Chondrocyte (in vitro differentiated cells): ENCODE measurements at regions not wholly inside any gene's neighbourhood (a gene's known extent, or its start where the extent isn't known, plus 50 kb on each side); places are given as distances from the start of the nearest gene placed in this dataset.

Experiments used
- DNase-seq: peaks from one replicate; pipeline ENCODE4 v3.0.0; 2021; ENCODE audit warnings: mixed read lengths, low spot score
- H3K27ac Mint-ChIP-seq: one replicate; pipeline ENCODE4 v1.8.0; 2021; ENCODE audit warnings: mild to moderate bottlenecking, moderate library complexity, mixed read lengths; ENCODE audit not compliant: unreplicated experiment
- H3K27me3 Mint-ChIP-seq: 2 replicates; pipeline ENCODE4 v1.8.0; 2021; ENCODE audit warnings: low read depth, mixed read lengths
- H3K36me3 Mint-ChIP-seq: 2 replicates; pipeline ENCODE4 v1.8.0; 2021; ENCODE audit warnings: low read depth, mixed read lengths
- H3K4me1 Mint-ChIP-seq: 2 replicates; pipeline ENCODE4 v1.8.0; 2021; ENCODE audit warnings: low read depth, mild to moderate bottlenecking, mixed read lengths
- H3K4me3 Mint-ChIP-seq: one replicate; pipeline ENCODE4 v1.8.0; 2021; ENCODE audit warnings: mild to moderate bottlenecking, moderate library complexity, mixed read lengths; ENCODE audit not compliant: unreplicated experiment
- H3K9me3 Mint-ChIP-seq: 2 replicates; pipeline ENCODE4 v1.8.0; 2021; ENCODE audit warnings: low read depth, mixed read lengths
- CTCF ChIP-seq: fragments of 200-600 bp; sonication (generic); IDR thresholded peaks from 2 replicates; pipeline ENCODE4 v1.5.0; 2021; ENCODE audit warnings: antibody characterized with exemption, mild to moderate bottlenecking, moderate library complexity

- Mint-ChIP-seq H3K4me1 (peaks cover 14% of the 10 kb centered on the region), H3K36me3 (no peaks in the 10 kb centered on the region), H3K4me3 (no peak overlapping the region), H3K27ac (peak overlapping the region; percentile 72), H3K27me3 (no peaks in the 10 kb centered on the region), H3K9me3 (peaks cover 7% of the 10 kb centered on the region)
- TF ChIP-seq CTCF: no peak
- no peak for DNase-seq
Observed at GRCh38 chr7:92916770-92917224, 80.4 kb upstream of the CDK6 start.

GRCh38 chr7:92915348-92915747, 79.0 kb upstream of the CDK6 start:
- Mint-ChIP-seq H3K4me3 (no peak overlapping the region), H3K9me3 (peaks cover 3% of the 10 kb centered on the region), H3K36me3 (no peaks in the 10 kb centered on the region), H3K4me1 (peaks cover 14% of the 10 kb centered on the region), H3K27me3 (no peaks in the 10 kb centered on the region), H3K27ac (no peak overlapping the region)
- DNase-seq: no peak
- TF ChIP-seq CTCF: no peak

DNA sequence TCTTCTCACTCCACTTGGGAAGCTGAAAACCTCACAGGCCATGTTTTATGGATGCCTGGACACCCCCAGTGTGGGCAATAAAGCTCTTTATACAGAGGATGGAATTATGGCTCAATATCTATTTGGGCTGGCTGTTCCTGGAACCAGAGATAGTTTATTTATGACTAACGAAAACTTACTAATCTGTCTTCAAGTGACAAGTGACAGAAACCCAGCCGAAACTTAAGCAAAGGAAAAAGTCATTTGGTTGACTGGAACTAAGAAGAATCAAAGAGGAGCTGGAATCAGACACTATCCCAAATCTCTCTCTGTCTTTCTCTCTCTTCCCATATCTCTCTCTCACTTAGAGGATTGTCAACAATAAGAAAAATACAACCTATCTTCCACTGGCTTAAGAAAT, 78.3 kb upstream of the CDK6 start:
- Mint-ChIP-seq H3K4me3 (no peak overlapping the region), H3K36me3 (no peaks in the 10 kb centered on the region), H3K27me3 (no peaks in the 10 kb centered on the region), H3K27ac (no peak overlapping the region), H3K4me1 (peaks cover 14% of the 10 kb centered on the region), H3K9me3 (no peaks in the 10 kb centered on the region)
- no peak for TF ChIP-seq CTCF
- no peak for DNase-seq

DNA sequence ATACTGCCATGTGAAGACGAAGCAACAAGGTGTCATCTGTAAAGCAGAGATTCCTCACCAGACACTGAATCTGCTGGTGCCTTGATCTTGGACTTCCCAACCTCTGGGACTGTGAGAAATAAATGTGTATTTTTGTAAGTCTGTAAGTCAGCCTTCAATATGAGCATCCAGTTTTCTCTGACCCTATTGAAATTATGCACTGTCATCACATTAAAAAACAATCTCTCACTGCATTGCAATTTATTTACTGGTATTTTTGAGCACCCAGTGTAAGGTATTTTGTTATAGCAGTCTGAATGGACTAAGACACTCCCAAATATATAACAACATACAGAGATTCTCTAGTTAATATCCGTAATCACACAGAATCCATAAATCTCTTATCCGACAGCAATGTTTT, 77.5 kb upstream of the CDK6 start:
- no peaks in the 10 kb centered on the region for H3K9me3 Mint-ChIP-seq
- no peak overlapping the region for H3K27ac Mint-ChIP-seq
- no peak for TF ChIP-seq CTCF
- no peak for DNase-seq
- no peaks in the 10 kb centered on the region for H3K36me3 Mint-ChIP-seq
- peaks cover 14% of the 10 kb centered on the region for H3K4me1 Mint-ChIP-seq
- H3K27me3 Mint-ChIP-seq: no peaks in the 10 kb centered on the region
- no peak overlapping the region for H3K4me3 Mint-ChIP-seq

DNA sequence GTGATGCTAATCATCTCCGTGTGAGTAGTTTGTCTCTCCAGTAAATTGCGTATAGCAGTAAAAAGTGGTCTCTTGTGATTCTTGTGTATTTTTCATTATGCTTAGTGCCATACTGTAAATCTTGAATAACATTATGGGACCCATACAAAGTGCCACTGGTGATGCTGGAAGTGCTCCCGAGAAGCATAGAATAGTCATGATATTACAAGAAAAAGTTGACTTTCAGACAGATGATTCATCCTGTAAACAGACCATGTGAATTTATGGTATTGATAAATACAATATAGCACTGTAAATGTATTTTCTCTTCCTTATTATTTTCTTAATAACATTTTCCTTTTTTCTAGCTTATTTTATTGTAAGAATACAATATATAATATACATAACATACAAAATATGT, 74.6 kb upstream of the CDK6 start:
- no peaks in the 10 kb centered on the region for H3K9me3 Mint-ChIP-seq
- H3K27ac Mint-ChIP-seq: no peak overlapping the region

More for the DNA sequence above, 74.6 kb upstream of the CDK6 start:
- Mint-ChIP-seq H3K27me3 (no peaks in the 10 kb centered on the region), H3K36me3 (no peaks in the 10 kb centered on the region), H3K4me3 (no peak overlapping the region), H3K4me1 (no peaks in the 10 kb centered on the region)
- DNase-seq: no peak
- TF ChIP-seq CTCF: no peak
